PFSK-1 (cell line): ENCODE measurements at regions not wholly inside any gene's neighbourhood (a gene's known extent, or its start where the extent isn't known, plus 50 kb on each side); places are given as distances from the start of the nearest gene placed in this dataset.

Experiments used
- FOXP2 ChIP-seq: optimal IDR thresholded peaks from 2 replicates; pipeline ENCODE3; 2011; ENCODE audit warnings: borderline replicate concordance, control low read depth, inconsistent platforms; ENCODE audit not compliant: insufficient read depth; ENCODE audit errors: extremely low read length, extremely low read depth
- POLR2AphosphoS5 ChIP-seq: IDR thresholded peaks from 2 replicates; pipeline ENCODE4 v1.6.1; 2012; ENCODE audit warnings: low read depth, mild to moderate bottlenecking, control low read depth, low read length, moderate library complexity
- REST ChIP-seq, 2 experiments: IDR thresholded peaks; 2 replicates each; pipeline versions ENCODE4 v1.6.1 to v1.8.0; 2011 to 2012; ENCODE audit warnings: low read depth in 2 of 2, low read length in 2 of 2, control low read depth in 1 of 2, inconsistent platforms in 1 of 2, mild to moderate bottlenecking in 1 of 2, moderate library complexity in 1 of 2; ENCODE audit not compliant: insufficient read depth in 1 of 2
- SIN3A ChIP-seq: IDR thresholded peaks from 2 replicates; pipeline ENCODE4 v1.6.1; 2012; ENCODE audit warnings: mild to moderate bottlenecking, low read length, moderate library complexity, borderline replicate concordance; ENCODE audit not compliant: insufficient read depth
- TAF1 ChIP-seq: IDR thresholded peaks from 2 replicates; pipeline ENCODE4 v1.6.1; 2012; ENCODE audit warnings: low read length, control low read depth, borderline replicate concordance; ENCODE audit not compliant: insufficient read depth

GRCh38 chr2:12155303-12156051 lies 409.0 kb downstream of the LPIN1 start:
- no peak; a peak in 1 of 4 replicates for TF ChIP-seq REST (IDR thresholded peaks at IDR 0.05; ENCODE audit: insufficient read depth in 1 of 2, low read depth in 2 of 2, low read length in 2 of 2)
- TF ChIP-seq FOXP2: peak; percentile 26
- peak; percentile 72; the same call in 1 of the 2 replicates for TF ChIP-seq SIN3A
- TF ChIP-seq TAF1: 0 out of 2 replicates have a peak, but pooled peaks have one; percentile 59
- TF ChIP-seq POLR2AphosphoS5: peak; percentile 67

- TF ChIP-seq TAF1 (no peak), REST (IDR thresholded peaks at IDR 0.05; ENCODE audit: insufficient read depth in 1 of 2, low read depth in 2 of 2, low read length in 2 of 2) (no peak), POLR2AphosphoS5 (no peak), FOXP2 (no peak), SIN3A (no peak)
Measured at GRCh38 chr2:12156349-12156748, 409.9 kb downstream of the LPIN1 start.

GRCh38 chr2:12161085-12161484 lies 414.7 kb downstream of the LPIN1 start:
- TF ChIP-seq TAF1: no peak
- TF ChIP-seq FOXP2: no peak
- TF ChIP-seq POLR2AphosphoS5: no peak
- TF ChIP-seq SIN3A: no peak
- no peak for TF ChIP-seq REST (IDR thresholded peaks at IDR 0.05; ENCODE audit: insufficient read depth in 1 of 2, low read depth in 2 of 2, low read length in 2 of 2)

GRCh38 chr2:12162269-12163247 lies 416.1 kb downstream of the LPIN1 start:
- TF ChIP-seq POLR2AphosphoS5: no peak
- TF ChIP-seq SIN3A: no peak
- no peak for TF ChIP-seq TAF1
- TF ChIP-seq FOXP2: no peak
- no peak for TF ChIP-seq REST (IDR thresholded peaks at IDR 0.05; ENCODE audit: insufficient read depth in 1 of 2, low read depth in 2 of 2, low read length in 2 of 2)
